ENCODE measurements at regions not wholly inside any gene's neighbourhood (a gene's known extent, or its start where the extent isn't known, plus 50 kb on each side); places are given as distances from the start of the nearest gene placed in this dataset.
A peak's percentile ranks its signal among the peaks of the same experiment; 100 is the strongest.

DNA sequence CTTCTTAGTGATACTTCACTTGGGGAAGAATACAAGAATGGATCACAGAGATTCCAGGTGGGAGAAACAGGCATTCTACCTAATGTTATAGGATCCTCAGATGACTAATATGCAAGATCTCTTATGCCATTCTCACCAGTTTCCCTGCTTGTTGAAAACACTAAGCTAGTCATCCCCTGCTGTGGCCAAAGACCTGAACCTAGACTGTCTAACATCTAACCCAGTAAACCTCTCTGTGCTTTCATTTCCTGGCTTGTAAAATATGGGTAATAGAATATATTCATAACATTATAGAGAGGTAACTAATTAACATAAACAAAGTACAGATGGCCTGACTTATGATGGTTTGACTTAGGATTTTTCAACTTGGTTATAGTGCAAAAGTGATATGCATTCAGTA lies 776.3 kb downstream of the TUSC7 start:
- POLR2A ChIA-PET, result no interaction called here
- H3K27me3 ChIP-seq (ENCODE audit: insufficient read depth), result no peaks in the 10 kb centered on the region; the same call in 1 of the 2 replicates
- peaks cover 0 to 7% of the 10 kb centered on the region in 2 experiments; a peak in 2 of 4 replicates for H3K4me1 ChIP-seq (ENCODE audit: control insufficient read depth in 1 of 2, insufficient read depth in 2 of 2, low read depth in 1 of 2, low read length in 1 of 2)
- no peaks in the 10 kb centered on the region for H3F3A ChIP-seq (replicated peaks; ENCODE audit: insufficient read depth)
- H3K9ac ChIP-seq, result no peak overlapping the region
- CTCF ChIA-PET, result no interaction called here
- no peak for DNase-seq
- H3K4me2 ChIP-seq, result no peak overlapping the region
- no peak overlapping the region for H3K4me3 ChIP-seq (ENCODE audit: low read depth in 2 of 2, low read length in 1 of 2)
- H3K9me3 ChIP-seq, result no peaks in the 10 kb centered on the region
- H4K20me1 ChIP-seq (ENCODE audit: insufficient read depth), result no peaks in the 10 kb centered on the region
- no peaks in the 10 kb centered on the region for H3K79me2 ChIP-seq (ENCODE audit: insufficient read depth)
- no peak overlapping the region for H2AFZ ChIP-seq (ENCODE audit: low read depth)
- TF ChIP-seq, protein P1, sequence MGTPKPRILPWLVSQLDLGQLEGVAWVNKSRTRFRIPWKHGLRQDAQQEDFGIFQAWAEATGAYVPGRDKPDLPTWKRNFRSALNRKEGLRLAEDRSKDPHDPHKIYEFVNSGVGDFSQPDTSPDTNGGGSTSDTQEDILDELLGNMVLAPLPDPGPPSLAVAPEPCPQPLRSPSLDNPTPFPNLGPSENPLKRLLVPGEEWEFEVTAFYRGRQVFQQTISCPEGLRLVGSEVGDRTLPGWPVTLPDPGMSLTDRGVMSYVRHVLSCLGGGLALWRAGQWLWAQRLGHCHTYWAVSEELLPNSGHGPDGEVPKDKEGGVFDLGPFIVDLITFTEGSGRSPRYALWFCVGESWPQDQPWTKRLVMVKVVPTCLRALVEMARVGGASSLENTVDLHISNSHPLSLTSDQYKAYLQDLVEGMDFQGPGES (IDR thresholded peaks at IDR 0.05; ENCODE audit: low read depth, low read length), result no peak
- TF ChIP-seq RFX5 (IDR thresholded peaks at IDR 0.05; ENCODE audit: low read length), result no peak
- H3K36me3 ChIP-seq (replicated peaks in 1 of 2; ENCODE audit: control insufficient read depth in 1 of 2, insufficient read depth in 2 of 2, low read length in 1 of 2), result no peaks in the 10 kb centered on the region
- no peak overlapping the region for H3K27ac ChIP-seq (ENCODE audit: low read depth in 2 of 2, low read length in 1 of 2)
- no peaks in the 10 kb centered on the region for H3K9me2 ChIP-seq

DNA sequence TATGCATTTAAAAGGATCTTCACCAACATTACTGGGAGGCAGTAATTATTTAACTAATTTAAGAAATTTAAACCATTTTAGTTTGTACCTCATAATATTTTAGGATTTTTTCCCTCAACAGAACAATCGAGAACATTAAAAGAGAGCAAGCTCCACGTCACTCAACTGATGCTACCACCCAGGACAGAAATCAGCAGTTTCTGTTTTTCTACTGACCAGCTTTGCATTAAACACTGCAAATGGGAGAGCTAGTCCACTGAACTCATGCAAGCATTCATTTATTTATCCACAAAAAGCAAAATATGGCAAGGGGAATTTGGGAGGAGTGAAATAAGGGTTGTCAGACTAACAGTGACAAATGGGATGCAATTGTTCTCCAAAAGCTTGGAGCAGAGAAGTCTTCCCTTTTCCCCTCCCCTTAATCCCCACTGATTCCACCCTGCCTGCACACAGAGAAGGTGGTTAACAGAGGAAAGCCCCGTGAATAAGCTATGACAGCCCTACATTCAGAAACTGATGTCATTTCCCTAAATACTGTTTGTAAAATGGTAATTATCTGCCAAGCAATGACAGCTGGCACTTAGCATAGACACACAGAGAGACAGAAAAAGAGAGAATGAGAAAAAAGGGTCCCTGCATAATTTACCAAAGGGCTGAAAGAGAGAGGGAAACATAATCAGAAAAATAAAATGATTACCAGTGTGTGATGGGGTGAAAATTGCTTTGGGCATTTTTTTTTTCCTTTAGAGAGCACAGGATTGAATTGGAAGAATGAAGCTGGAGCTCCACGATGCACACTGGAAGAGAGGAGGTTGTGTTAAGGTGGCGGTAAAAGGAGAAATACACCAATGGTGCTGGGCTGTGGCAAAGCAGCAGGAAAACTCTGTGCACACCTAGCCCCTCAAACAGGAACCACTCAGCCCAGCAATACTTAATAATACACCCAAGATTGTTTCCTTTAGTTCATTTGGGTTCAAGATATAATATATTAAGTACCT lies 777.4 kb downstream of the TUSC7 start:
- no peaks in the 10 kb centered on the region for H3K9me3 ChIP-seq
- 60% methylated on average over 5 of the region's 5 CpGs for WGBS (ENCODE audit: low lambda C conversion rate)
- no peaks in the 10 kb centered on the region for H4K20me1 ChIP-seq (ENCODE audit: insufficient read depth)
- H3K4me1 ChIP-seq (ENCODE audit: control insufficient read depth in 1 of 2, insufficient read depth in 2 of 2, low read depth in 1 of 2, low read length in 1 of 2), result peaks cover 0 to 7% of the 10 kb centered on the region in 2 experiments; a peak in 2 of 4 replicates
- H3K4me2 ChIP-seq, result no peak overlapping the region
- H3K4me3 ChIP-seq (ENCODE audit: low read depth in 2 of 2, low read length in 1 of 2), result no peak overlapping the region
- peak; percentile 6 for DNase-seq
- H3K9ac ChIP-seq, result no peak overlapping the region
- POLR2A ChIA-PET, result no interaction called here
- H2AFZ ChIP-seq (ENCODE audit: low read depth), result no peak overlapping the region
- TF ChIP-seq SIN3A (IDR thresholded peaks at IDR 0.05; ENCODE audit: borderline replicate concordance, low read depth, low read length) (no peak), EZH2phosphoT487 (IDR thresholded peaks at IDR 0.05; ENCODE audit: borderline replicate concordance, low read depth) (no peak), RCOR1 (IDR thresholded peaks at IDR 0.05; ENCODE audit: low read length) (no peak), CHD2 (IDR thresholded peaks at IDR 0.05; ENCODE audit: low read length, partially characterized antibody) (no peak), EP300 (IDR thresholded peaks at IDR 0.05; ENCODE audit: borderline replicate concordance in 1 of 2, low read depth in 1 of 2, low read length in 1 of 2) (no peak), FOSL2 (IDR thresholded peaks at IDR 0.05; ENCODE audit: borderline replicate concordance, low read depth) (no peak), RFX5 (IDR thresholded peaks at IDR 0.05; ENCODE audit: low read length) (no peak), FOXJ3 (CRISPR knock-in tag; IDR thresholded peaks at IDR 0.05) (no peak), SMC3 (IDR thresholded peaks at IDR 0.05; ENCODE audit: low read depth, low read length) (no peak), FOXM1 (IDR thresholded peaks at IDR 0.05; ENCODE audit: low read depth) (no peak), GATA2 (CRISPR knock-in tag; IDR thresholded peaks at IDR 0.05) (no peak), RAD21 (IDR thresholded peaks at IDR 0.05; ENCODE audit: low read length) (no peak)
- TF ChIP-seq, protein P2, sequence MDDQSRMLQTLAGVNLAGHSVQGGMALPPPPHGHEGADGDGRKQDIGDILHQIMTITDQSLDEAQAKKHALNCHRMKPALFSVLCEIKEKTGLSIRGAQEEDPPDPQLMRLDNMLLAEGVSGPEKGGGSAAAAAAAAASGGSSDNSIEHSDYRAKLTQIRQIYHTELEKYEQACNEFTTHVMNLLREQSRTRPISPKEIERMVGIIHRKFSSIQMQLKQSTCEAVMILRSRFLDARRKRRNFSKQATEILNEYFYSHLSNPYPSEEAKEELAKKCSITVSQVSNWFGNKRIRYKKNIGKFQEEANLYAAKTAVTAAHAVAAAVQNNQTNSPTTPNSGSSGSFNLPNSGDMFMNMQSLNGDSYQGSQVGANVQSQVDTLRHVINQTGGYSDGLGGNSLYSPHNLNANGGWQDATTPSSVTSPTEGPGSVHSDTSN (IDR thresholded peaks at IDR 0.05), result no peak
- no peaks in the 10 kb centered on the region for H3F3A ChIP-seq (replicated peaks; ENCODE audit: insufficient read depth)
- no peaks in the 10 kb centered on the region for H3K9me2 ChIP-seq
- no peaks in the 10 kb centered on the region; the same call in 1 of the 2 replicates for H3K27me3 ChIP-seq (ENCODE audit: insufficient read depth)
- no peaks in the 10 kb centered on the region for H3K36me3 ChIP-seq (replicated peaks in 1 of 2; ENCODE audit: control insufficient read depth in 1 of 2, insufficient read depth in 2 of 2, low read length in 1 of 2)
- CTCF ChIA-PET, result interaction anchor here (1.2 kb wide), 2 partner anchors 9 to 13 kb away, joined by 3 to 4 read pairs; no protein-coding TSS in a partner anchor
- no peak overlapping the region for H3K27ac ChIP-seq (ENCODE audit: low read depth in 2 of 2, low read length in 1 of 2)
- H3K79me2 ChIP-seq (ENCODE audit: insufficient read depth), result no peaks in the 10 kb centered on the region
